NCI-H524 (cell line): ENCODE measurements at regions not wholly inside any gene's neighbourhood (a gene's known extent, or its start where the extent isn't known, plus 50 kb on each side); places are given as distances from the start of the nearest gene placed in this dataset.

Experiments used
- DNase-seq, 2 experiments: peaks; one replicate each; lab custom pipeline; 2025; lab: John Stamatoyannopoulos, UW

DNA sequence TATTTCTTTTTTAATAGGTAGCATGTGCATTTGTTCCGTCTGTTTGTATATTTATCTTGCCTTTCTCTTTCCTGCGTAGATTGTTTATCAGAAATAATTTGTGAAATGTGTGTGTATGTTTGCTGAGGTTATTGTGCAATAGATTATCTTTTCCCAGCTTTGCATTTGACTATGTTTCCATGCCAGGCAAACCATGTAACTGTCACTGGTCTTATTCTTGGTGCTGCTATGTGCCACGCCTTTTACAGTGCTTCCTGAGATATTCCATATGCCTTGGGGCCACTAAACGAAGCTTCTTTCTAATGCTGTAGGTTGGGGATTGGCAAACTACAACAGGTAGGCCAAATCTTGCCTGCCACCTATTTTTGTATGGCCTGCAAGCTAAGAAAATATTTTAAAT, 598.8 kb downstream of the PLPP3 start:
- no peak for DNase-seq

DNA sequence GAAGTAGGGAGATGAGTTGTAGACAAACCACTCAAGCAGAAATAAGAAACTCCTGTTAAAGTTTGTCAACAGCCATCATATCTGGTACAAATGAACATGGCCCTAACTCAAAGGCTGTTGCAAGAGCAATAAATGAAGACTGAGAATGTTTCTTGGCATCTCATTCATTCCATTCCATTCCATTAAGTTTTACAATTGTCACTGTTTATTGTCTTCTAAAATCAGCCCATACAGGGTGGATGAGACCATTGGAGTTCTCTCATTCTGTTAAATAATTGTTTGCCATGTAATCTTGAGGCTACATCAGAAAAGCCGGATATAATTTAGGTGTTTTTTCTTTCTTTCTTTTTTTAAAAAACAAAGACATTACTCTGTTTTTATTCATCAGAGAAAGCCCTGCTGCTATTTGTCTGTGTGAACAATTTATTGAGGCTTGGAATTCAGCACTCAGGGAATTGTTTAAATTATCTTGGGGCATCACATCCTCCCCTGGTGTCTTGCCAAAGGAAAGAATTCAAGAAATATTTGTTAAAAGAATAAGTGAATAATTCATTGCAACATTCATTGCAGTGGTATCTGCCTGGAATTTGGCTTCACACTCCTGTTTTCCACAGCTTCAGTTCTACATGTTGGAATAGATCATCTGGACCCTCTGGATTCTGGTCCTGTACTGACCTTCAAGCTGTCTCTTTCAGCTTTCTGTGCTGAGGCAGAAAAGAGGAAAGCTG, 604.5 kb downstream of the PLPP3 start:
- DNase-seq: no peak

DNA sequence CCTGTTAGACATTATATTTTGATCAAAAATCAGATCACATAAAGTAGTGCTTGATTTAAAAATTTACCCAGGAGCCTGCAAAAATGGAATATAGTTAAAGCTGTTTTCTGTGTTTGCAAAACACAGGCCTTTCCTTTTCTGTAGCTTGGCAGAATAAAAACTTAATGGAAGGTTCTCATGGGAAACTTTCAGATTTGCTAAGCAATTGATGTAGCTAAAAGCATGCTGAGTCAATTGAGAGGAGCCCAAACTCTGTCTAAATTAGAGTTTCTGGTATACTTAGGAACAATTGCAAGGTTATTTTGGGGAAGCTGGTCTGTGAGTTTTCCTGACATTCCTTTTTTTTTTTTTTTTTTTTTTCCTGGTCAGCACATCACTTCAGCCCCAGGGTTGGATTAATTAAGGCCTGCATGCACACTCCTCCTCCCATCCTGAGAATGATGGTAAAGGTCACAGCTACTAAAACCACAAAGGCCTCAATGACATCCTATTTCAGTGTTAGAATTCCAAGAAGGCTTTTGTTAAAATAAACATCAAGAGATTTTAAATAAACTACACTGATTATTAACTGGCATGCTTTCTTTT, 608.7 kb downstream of the PLPP3 start:
- no peak for DNase-seq

DNA sequence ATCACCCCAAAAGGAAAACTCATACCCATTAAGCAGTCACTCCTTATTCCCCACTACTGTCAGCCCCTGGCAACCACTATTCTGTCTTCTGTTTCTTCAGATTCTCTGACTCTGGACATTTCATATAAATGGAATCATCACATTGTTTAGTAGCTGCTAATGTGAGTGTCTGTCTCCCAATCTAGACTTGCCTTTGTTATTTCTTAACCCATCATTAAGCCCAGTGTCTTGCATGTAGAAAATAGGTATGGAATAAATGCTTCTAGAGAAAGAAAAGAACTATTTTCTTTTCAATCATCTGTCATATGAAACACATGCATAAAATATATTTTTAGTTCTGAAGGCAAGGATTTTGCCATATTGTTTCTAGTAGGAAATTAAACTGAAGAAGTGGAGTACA, 610.0 kb downstream of the PLPP3 start:
- DNase-seq: no peak

DNA sequence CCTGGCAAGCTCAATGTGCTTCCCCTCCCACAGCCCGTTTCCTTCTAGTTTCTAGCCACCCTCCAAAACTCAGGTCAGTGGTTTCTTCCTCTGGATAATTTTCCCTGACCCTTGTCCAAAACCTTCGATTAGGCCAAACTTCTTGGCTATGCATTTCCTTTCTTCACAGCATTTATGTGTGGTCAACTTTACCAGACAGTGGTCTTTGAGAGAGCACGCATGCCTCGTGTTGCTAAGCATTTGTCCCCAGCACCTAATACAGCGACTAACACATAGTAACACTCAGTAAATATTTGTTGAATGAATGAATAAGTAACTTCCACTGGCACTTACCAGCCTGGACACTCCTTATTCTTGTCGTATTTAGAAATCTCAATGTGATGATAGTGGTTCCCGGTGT, 610.7 kb downstream of the PLPP3 start:
- no peak for DNase-seq

DNA sequence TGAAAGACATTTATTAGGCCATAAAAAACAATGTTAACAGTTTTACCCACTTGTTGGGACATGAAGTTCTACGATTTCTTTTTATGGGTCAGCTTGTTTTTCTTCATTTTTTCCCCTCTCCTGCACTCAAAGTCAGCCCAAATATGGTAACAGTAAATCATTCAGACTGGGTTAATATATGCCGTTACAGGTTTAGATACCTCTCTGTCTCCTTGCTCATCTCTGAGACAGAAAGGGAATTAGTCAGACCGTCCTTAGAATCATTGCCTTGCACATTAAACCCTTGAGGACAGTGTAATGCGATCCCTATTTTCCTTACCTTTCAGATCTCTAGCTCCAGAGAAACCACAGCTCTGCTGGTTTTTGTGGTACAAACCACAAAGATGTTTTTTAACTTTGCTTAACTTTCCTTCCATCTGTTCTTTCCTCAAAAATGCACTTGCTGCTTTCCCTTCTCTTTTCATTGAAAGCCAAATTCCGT, 613.3 kb downstream of the PLPP3 start:
- DNase-seq: no peak

DNA sequence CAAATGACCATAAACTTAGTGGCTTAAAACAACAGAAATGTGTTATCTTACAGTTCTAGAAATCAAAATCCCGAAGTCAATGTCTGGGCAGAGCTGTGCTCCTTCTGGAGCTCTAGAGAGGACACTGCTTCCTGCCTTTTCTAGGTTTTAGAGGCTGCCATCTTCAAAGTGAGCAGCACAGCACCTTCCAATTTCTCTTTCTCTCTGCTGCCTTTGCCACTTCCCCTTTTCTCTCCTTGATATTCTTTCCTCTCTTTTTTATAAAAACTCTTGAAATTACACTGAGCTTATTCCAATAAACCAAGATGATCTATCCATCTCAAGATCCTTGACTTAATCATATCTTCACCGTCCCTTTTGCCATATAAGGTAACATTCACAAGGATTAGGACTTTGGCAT, 616.9 kb downstream of the PLPP3 start:
- no peak for DNase-seq

DNA sequence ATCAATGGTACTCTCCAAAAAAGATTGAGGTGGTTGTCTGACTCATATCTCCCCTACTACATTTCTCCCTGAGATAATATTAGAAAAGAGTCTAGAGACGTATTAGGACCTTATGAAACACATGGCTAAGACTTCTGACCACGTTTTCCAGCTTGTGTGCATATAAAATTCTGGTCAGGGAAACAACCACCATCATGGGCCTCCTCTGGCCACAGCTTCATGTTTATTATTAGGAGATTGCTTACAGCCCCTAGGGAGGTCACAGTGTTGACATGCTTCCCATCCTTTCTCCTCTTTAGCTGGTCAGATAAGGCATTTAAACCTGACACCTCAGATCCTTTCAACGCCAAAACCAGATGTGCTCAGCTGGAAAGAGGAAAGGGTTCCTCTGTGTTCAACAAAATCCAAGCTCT, 620.2 kb downstream of the PLPP3 start:
- DNase-seq: no peak

DNA sequence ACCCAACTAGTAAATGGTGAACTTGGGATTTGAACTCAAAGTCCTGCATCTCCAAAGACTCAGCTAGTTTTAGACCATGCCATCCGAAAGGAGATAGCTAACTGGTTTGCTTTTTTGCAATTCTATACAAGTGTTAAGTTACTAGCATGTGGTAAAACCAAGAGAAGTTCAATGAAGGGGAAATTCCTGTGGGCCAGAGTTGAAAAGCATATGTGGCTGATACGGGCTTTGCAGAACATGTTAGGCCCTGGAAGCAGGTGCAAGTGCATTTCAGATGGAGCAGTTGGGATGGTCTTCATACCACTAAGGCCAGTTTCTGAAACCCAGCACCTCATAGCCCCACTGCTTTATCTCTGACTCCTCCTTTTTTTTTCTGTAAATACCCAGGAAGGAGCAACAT, 620.9 kb downstream of the PLPP3 start:
- no peak for DNase-seq

DNA sequence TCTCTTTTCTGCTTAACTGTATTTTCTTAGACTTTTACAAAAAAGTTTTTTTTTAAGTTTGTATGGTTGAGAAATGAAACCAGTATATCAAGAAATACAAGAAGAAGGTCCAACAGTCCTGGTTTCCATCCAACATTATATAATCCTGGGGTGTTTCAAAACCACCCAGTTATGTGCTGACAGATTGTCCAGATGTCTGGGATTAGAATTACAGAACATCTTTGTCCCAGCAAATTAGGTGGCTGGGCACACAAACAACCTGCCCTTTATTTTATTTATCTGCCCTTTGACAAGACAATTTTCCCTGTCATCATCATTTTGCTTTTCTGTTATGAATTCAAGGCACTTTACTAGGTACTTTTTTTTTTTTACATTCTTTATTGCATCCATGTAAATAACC, 622.1 kb downstream of the PLPP3 start:
- DNase-seq: no peak

DNA sequence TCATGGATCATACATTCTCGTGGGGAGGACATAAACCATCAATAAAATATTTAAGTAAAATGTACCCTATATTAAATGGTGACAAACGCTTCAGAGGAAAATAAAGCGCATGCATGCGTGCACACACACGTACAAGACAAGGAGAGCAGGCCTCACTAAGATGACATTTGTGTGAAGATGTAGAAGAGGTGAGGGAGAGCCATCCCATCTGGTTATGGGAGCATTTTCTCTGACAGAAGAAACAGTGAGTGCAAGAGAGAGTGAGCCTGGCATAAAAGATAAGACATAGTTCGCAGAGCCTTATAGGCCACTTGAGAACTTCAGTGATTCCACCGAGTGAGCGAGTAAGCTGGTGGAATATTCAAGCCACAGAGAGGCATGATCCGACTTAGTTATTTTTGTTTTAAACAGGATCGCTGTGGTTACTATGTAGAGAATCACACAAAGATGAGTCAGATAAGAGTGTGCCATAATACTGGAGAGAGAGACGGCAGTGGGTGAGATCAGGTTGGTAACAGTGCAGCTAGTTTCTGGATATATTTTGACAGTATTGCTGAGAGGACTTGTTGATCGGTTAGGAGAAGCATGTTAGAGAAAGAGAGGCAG, 624.2 kb downstream of the PLPP3 start:
- DNase-seq: no peak

DNA sequence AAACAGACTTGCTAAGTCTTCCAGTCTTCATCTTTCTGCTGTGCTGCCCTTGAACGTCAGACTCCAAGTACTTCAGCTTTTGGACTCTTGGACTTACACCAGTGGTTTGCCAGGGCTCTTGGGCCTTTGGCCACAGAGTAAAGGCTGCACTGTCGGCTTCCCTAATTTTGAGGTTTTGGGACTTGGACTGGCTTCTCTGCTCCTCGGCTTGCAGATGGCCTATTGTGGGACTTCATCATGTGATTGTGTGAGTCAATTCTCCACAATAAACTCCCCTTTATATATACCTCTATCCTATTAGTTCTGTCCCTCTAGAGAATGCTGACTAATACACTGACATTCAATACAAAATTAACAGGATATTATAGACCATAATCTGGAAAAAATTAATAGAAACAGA, 628.1 kb downstream of the PLPP3 start:
- no peak for DNase-seq

DNA sequence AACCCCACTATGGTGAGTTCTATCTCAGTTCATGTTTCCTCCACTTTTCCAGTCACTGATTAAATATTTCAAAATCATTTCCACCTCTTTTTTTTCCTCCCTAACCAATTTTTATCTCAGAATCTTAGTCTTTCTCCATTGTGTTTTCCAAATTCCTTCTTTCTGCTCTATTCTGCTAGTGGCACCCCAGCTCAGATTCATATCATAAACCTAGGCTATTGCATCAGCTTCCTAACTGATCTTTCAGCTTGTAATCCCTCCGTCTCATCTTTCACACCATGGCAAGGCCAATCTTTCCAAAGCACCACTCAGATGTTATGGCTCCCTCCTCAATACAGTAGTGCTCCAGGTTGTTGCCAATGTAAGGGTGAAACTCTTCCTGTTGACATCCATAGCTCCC, 631.9 kb downstream of the PLPP3 start:
- peak in 1 of 2 experiments; percentile 19 for DNase-seq

DNA sequence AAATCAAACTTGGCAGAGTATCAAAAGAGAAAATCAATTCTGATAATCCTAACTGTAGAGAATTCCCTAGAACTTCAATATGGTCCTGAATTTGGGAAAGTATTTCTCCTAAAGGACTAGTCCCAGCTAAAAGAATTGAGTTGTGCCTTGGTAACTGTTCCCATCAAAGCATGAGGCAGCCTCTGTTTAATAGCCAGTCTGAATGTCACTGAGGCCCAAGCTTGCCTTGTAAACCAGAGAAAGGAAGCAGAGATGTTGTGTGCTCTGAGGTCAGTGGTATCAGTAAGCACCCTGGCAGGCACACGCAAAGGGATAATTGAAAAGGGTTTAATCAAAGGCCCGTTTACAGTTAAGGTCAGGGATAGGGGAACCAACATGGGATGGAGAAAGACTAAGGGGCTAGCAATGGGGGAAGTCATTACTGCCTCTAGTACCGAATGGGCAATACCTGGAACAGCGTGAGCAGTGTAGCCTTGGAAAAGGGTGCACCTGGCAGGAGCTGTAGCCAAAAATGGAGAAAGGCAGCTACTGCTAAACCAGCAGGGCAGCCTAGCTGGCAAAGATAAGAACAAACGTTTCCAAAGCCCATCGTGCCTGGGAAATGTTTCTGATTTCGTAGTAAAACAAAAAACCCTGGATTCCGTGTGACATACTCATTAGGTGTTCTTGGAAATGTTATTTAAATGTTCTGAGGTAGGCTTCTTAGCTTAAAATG, 635.5 kb downstream of the PLPP3 start:
- no peak for DNase-seq

DNA sequence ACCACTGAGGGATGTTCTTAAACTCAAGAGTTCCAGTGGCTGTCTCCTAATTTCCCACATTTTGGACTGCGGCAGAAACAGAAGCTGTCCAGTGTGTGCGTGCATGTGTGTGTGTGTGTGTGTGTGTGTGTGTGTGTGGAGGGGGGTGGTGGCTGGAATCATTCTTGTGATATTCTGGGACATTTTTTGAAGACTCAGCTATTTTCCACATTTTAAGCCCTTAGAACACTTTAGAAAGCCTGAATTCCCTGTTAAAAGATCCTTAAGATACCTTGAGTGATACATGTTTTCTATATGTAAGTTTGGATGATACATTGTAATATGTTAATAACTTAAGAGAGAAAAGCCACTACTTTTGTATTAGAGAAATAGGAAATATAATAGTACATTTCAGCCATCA, 636.4 kb downstream of the PLPP3 start:
- DNase-seq: no peak

DNA sequence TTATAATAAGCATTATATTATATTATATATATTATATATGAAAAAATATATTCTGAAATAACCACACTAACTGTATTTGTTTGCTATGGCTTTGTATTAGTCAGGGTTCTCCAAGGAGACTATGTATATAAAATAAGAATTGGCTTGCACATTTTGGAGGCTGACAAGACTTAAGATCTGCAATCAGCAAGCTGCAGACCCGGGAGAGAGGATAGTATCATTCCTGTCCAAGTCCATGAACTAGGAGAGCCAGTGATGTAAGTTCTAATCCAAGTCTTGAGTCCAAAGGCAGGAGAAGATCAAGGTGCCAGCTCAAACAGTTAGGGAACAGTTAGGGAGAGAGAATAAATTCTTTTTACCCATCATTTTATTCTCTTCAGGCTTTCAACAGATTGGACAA, 639.5 kb downstream of the PLPP3 start:
- no peak for DNase-seq

DNA sequence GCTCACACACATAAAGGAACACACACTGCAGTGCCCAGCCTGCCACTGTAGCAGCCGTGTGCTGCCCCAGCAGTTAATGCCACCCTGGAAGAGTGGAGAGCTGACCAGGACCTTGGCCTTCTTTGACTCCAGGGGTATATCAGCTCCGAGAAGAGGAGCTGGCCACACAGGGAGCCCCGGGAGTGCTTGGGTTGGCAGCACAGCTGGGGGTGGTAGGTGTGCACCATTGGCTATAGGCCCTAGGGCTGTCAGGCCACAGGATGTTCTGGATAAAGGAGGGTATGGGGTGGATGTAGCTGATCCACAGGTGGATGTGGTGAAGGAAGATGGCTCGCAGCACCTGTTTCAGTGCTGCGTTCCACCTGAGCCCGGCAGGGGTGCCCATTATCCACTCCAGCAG, 640.5 kb downstream of the PLPP3 start:
- no peak for DNase-seq

DNA sequence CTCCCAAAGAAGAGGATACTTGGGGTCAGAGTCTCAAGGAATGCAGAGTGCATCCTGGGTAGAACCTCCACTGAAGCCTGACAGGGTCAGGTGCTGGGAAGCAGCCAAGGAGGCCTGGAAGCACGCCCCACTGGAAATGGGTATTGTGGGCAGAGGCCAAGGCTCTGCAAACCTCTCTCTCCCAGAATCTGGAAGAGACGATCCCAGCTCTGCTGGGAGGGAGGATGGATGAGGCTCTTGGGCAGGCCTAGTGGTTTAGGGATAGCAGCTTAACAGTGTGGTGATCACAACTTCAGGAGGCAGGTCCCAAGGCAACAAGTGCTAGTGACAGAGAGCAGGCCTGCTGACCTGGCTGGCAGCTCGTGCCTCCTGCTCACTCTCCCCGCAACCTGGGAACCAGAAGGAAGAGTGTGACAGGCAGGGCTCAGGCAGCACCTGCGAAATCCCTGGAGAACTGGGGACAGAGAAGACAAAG, 641.0 kb downstream of the PLPP3 start:
- no peak for DNase-seq

DNA sequence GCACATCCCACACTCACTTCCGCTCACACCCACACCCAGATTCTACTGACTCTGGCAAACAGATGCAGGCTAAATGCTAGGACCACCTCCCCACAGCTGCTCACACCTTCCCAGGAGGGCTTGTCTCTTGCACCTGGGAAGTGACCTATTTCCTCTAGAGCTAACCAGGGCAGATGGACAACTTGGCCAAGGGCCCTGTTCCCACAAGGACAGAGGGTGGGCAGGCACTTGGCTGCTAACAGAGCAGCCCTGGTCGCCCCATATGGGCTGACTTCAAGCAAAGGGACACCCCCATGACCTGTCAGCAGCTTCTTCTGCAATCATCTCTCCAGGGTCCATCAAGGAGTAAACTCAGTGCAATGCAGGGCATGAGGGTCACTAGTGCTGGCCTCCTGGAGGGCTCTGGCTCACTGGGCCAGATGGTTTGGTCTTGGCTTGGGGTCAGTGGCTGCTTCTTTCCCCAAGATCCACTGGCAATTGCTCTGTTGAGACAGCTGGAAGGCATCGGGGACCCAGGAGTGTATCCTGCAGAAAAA, 641.5 kb downstream of the PLPP3 start:
- no peak for DNase-seq

DNA sequence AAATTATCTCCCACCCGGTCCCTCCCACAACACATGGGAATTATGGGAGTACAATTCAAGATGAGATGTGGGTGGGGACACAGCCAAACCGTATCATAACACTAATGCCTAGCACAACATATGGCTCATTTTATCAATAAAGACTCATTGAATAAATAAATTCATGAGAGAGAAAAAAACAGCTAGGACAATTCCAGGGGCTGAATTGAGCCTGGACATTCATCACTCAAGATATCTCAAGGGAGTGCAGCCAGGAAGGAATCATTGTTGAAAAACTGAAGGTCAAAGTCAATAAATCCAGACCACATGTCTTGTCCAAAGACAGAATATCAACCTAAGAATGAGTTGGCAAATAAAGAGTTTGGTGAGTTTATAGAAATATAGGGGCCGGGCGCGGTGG, 644.1 kb downstream of the PLPP3 start:
- no peak for DNase-seq

DNA sequence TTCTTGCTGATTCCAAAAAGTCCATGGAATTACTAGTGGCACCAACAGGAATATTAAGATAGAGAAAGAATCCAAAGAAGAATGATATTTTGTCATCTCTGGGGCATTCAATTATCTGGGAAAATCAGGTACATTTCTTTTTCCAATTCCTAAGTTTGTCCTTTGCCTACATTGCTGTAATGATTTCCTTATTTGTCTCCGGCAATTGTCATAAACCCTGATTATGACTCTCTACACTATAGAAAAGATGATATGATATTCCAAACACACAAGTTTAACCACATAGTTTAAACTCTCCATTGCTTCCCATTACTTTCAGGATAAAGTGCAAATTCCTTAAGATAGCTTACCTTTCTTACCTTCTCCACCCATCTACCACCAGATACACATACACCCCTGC, 647.0 kb downstream of the PLPP3 start:
- no peak for DNase-seq
